GM18873 (cell line): ENCODE measurements at regions not wholly inside any gene's neighbourhood (a gene's known extent, or its start where the extent isn't known, plus 50 kb on each side); places are given as distances from the start of the nearest gene placed in this dataset.

ENCODE experiments used
- ATAC-seq: cut with Tn5 transposase; IDR thresholded peaks from one replicate; pipeline ENCODE4 v1.9.1; 2021; ENCODE audit warnings: mild to moderate bottlenecking, moderate library complexity, moderate number of reproducible peaks; ENCODE audit not compliant: unreplicated experiment, low FRiP score

GRCh38 chrX:30414144-30414543, 105.0 kb upstream of the NR0B1 start:
- peak; percentile 72 for ATAC-seq

GRCh38 chrX:30402366-30402765, 93.2 kb upstream of the NR0B1 start:
- no peak for ATAC-seq

GRCh38 chrX:30388325-30388724, 79.1 kb upstream of the NR0B1 start:
- ATAC-seq: no peak

GRCh38 chrX:30373951-30374350, 64.8 kb upstream of the NR0B1 start:
- ATAC-seq: no peak

- no peak for ATAC-seq
Observed at GRCh38 chrX:30373479-30373878, 64.3 kb upstream of the NR0B1 start.

GRCh38 chrX:30364229-30364628, 55.0 kb upstream of the NR0B1 start:
- no peak for ATAC-seq
